ENCODE measurements at regions not wholly inside any gene's neighbourhood (a gene's known extent, or its start where the extent isn't known, plus 50 kb on each side); places are given as distances from the start of the nearest gene placed in this dataset.

DNA sequence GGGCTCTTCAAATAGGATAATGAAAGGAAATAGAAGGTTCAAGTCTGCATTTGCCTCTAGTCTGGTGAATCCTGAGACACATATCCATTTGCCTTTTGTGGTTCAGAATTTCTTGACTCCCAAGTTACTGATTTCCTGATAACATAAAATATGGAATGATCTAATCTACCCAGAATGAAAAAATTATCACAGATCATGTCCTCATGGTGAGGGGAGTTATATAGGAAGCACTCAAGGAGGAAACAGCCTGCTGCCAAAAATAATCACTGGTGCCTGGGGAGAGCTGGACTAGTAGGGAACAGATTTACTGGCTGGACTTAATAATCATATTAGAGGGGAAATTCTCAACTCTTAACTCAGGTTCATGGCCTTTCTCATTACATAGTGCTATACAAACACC, 95.5 kb upstream of the STK17B start:
- TF ChIP-seq CTCF (IDR thresholded peaks at IDR 0.05; ENCODE audit: extremely low read depth in 1 of 2, insufficient read depth in 1 of 2, low read depth in 1 of 2, low read length in 2 of 2): no peak
- TF ChIP-seq POLR2AphosphoS5 (IDR thresholded peaks at IDR 0.05; ENCODE audit: insufficient read depth, low read depth, low read length): peak; percentile 42
- no peak for TF ChIP-seq POLR2A (IDR thresholded peaks at IDR 0.05; ENCODE audit: low read depth, low read length)
- no peak for TF ChIP-seq MYC (IDR thresholded peaks at IDR 0.05; ENCODE audit: low read depth, low read length)
- TF ChIP-seq EZH2 (IDR thresholded peaks at IDR 0.05; ENCODE audit: borderline replicate concordance, low read depth, low read length, severe bottlenecking): no peak
- peak; percentile 15 for TF ChIP-seq FOS (IDR thresholded peaks at IDR 0.05; ENCODE audit: borderline replicate concordance, insufficient read depth, low read length)
- TF ChIP-seq GATA2 (IDR thresholded peaks at IDR 0.05; ENCODE audit: insufficient read depth, insufficient read length, low read depth, low read length): peak; percentile 92
- TF ChIP-seq JUN (IDR thresholded peaks at IDR 0.05; ENCODE audit: borderline replicate concordance, insufficient read depth, insufficient read length, low read depth): peak; percentile 41

Measured in endothelial cell of umbilical vein (primary cell).